GM21447 (cell line): ENCODE measurements at regions not wholly inside any gene's neighbourhood (a gene's known extent, or its start where the extent isn't known, plus 50 kb on each side); places are given as distances from the start of the nearest gene placed in this dataset.

Experiments
- ATAC-seq: cut with Tn5 transposase; IDR thresholded peaks from one replicate; pipeline ENCODE4 v1.9.1; 2021; ENCODE audit not compliant: unreplicated experiment

DNA sequence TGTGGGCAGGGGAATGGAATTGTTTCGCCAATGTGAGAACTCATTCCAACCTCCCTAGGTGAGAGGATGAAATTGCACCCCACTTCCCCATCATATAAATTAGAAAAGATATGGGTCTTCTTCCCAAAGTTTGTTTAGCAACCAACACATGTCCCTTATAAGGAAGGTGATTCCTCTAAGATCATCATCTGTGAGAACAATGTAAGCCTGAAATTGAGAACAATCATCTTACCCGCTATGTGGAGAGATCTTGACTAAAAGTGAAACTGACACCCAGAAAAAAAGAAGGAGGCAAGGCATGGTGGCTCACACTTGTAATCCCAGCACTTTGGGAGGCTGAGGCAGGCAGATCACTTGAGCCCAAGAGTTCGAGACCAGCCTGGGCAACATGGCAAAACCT, 173.2 kb upstream of the HMGA2 start:
- ATAC-seq: no peak

DNA sequence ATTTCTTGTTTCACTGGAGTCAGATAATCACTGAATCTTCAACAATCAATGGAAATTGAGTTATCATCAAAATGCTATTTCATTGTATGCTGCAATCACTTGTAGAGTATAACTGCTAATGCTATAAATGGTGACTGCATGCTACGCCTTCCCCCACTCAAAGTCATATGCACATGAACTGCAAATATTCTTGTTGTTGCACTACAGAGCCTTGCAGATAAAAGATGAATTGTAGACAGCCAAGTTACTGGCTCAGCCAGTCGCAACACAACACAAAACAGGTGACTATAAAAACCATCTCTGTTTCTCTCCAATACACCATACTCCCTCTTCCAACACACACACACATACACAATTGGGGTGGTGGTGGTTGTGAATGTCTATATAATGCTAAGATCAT, 171.0 kb upstream of the HMGA2 start:
- ATAC-seq: no peak

- no peak for ATAC-seq
These were observed 170.2 kb upstream of the HMGA2 start for GRCh38 chr12:65653946-65654629.

DNA sequence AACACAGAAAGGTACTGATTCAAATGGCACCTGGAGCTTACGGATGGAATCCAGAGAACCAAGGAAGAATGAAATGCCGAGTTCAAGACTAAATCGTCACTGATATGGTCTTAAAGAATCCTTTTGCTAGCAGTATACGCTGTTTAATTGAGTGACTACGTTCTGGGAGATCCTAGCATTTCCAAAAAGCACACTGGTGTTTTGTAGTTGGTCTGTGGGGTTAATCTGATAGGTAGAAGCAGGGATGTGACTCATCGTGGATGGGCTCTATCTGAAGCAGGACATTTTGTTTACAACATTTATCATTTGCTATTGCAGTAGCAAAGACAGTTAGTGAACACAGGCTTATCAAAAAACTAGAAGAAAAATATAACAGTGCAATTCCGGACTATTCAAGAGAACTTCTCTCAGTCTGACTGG, 169.2 kb upstream of the HMGA2 start:
- ATAC-seq: no peak

DNA sequence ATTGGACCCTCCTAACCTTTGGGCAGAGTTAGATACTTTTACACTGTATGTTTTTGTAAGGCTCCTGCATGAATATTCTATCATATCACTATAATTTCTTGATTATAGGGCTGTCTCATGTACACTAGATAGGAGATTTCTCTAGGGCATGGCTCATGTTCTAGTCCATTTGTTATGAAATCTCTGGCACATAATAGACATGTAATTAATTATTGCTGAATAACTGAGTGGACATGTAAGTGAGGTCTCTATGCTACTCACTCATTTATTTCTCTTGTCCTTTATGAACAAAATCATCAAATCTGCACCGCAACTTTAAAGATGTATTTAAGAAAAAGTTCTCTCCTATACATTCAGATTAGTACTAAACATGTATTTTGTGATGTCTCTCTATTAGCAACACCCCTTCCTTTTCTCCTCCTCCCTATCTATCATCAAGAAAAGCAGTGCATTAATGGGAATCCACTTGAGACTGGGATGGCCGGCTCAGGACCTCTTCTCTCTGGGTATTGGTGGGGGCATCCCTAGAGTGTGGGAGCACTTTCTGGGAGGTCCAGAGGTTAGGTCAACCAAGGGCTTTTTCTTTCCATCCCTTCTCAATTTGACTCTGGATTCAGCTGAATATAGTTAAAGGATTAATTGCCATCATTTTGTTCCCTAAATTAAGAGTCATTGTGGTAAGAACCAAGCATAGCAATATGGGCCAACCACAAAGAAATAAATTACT, 168.0 kb upstream of the HMGA2 start:
- ATAC-seq: no peak

DNA sequence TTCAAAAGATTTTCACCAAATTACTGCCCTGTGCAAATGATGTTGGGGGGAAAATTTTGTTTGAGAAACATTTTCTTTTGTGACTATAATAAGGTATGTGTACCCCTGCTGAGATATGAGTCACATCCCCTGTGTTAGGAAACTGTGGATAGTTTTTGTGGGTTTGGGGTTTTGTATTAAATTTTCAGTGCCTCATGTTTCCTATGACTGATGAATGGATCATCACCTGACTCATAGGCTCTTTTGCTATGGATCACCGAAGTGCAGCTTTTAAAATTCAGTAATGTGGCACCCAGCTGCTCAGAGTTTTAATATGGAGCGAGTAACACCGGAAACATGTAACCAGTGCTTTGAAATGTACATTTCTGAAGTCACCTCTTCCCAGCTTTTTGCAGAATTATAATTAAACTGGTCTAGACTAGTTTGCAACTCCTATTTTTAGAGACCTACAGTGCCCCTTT, 167.4 kb upstream of the HMGA2 start:
- no peak for ATAC-seq

- no peak for ATAC-seq
These were observed 166.6 kb upstream of the HMGA2 start for GRCh38 chr12:65657635-65658034.

DNA sequence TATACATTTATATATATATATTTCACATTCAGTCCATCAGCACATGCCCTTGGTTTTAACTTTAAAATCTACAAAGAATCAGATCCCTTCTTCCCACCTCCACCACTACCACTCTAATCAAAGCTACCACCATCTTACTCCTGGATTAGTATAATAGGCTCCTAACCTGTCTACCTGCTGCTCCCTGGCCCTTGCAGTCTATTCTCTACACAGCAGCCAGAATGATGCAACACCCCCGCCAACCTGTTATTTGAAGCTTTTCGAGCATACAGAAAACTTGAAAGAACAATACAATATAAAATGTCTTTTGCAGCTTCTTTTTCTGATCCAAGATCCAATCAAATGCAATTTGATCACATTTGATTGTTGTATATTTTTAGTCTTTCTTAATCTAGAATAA, 165.9 kb upstream of the HMGA2 start:
- no peak for ATAC-seq

DNA sequence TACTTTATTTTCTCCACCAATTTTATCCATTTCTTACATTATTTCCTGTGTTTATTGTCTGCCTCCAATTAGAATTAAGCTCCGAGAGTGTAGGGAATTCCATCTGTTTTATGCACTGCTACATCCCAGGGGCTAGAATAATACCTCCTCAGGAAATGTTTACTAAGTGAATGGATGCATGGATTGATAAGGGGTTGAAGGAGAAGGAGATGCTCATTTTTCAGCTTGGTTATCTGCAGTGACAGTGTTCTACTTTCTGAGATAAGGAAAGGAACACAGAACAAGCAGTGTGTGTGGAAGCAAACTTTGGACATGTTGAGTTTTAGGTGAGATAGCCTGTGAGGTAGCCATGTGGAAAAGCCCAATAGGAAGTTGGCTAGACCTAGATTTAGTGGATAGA, 164.6 kb upstream of the HMGA2 start:
- ATAC-seq: no peak

DNA sequence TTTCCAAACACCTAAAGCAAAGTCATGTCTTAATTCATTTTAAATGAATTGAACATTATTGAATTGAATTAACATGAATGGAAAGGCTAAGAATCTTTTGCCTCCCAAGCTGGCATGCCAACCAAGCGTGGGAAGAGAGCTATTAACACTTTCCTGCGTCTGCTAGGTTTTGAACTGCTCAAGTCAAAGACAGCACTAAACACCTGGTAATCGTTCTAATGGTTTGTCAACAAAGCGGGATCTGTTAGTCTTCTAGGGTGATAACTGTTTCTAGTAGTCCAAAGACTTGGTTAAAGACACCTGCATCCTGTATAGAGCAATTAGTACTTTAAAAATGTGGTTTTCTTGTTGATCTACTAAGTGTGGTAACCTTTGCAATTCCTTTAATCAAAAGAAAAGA, 164.2 kb upstream of the HMGA2 start:
- no peak for ATAC-seq

DNA sequence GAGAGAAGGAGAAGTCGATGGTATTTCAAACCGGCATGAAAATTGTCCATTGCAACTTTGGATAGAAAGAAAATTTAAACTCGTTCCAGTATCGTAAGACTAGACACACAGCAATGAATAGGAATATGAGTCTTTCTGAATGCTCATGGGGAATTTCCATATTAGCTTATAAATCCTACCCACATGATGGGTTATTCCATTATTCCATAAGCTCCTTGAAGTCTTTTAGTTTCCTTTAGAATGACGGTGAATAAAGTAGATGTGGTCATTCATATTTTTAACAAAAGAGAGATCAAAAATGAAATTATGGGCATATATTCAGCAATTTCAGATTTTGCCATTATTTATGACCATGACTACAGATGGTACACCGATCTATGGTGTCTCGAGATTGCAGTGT, 163.4 kb upstream of the HMGA2 start:
- no peak for ATAC-seq

DNA sequence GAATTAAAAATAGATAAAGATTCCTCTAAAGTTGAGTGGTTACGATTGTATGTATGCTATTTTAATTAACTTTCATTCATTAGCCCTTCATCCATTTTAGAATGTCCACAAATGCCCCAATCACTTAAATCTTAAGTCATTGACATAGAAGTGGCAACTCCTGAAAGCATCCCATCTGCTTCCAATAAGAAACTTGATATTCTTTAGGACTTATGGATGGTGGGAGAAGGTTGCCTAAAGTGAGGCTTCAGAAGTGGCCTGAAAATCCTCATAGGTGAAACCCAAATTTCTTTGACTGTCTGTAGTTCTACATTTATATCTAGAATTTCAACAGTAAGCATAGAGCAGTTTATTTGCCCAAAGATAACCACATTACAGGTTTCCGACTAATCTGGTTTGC, 161.7 kb upstream of the HMGA2 start:
- ATAC-seq: no peak

GRCh38 chr12:65663097-65663496, 161.2 kb upstream of the HMGA2 start:
- no peak for ATAC-seq

- no peak for ATAC-seq
These were observed 160.6 kb upstream of the HMGA2 start for GRCh38 chr12:65663648-65664047.

- no peak for ATAC-seq
These were observed 159.5 kb upstream of the HMGA2 start for GRCh38 chr12:65664715-65665250.

GRCh38 chr12:65665817-65666216, 158.5 kb upstream of the HMGA2 start:
- no peak for ATAC-seq

GRCh38 chr12:65666876-65667275, 157.4 kb upstream of the HMGA2 start:
- ATAC-seq: no peak

GRCh38 chr12:65667932-65668331, 156.4 kb upstream of the HMGA2 start:
- ATAC-seq: no peak

- no peak for ATAC-seq
These were observed 155.1 kb upstream of the HMGA2 start for GRCh38 chr12:65668981-65669695.

DNA sequence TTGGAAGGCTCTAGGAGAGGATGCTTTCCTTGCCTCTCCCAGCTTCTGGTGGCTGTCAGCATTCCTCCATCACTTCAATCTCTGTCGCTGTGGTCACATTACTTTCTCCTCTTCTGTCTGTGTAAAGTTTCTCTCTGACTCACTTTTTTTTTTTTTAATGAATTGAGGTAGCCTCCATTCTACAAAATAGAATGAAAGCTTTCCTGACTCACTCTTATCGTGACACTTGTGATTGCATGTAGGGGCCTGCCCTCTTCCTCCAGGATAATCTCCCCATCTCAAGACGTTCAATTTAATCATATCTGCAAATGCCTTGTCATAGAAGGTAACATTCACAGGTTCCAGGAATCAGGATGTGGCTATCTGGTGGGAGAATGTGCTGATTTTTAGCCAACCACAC, 153.5 kb upstream of the HMGA2 start:
- no peak for ATAC-seq

GRCh38 chr12:65672441-65672840, 151.8 kb upstream of the HMGA2 start:
- ATAC-seq: no peak
